Skeletal muscle cell (primary cell): ENCODE measurements at regions not wholly inside any gene's neighbourhood (a gene's known extent, or its start where the extent isn't known, plus 50 kb on each side); places are given as distances from the start of the nearest gene placed in this dataset.
A peak's percentile ranks its signal among the peaks of the same experiment; 100 is the strongest.
"Not testable (repeated sequence)": the region's sequence is repeated elsewhere in the genome, so short reads cannot be mapped to it uniquely, and the experiment has no call there.

Experiments
- DNase-seq: peaks from one replicate; pipeline ENCODE4 v3.0.0-alpha.2; 2010; ENCODE audit warnings: low read depth
- H3K4me3 ChIP-seq: 2 replicates; pipeline ENCODE4 v1.5.1; 2011; ENCODE audit warnings: low read depth, mild to moderate bottlenecking, control low read depth, low read length, moderate library complexity

- no peak for DNase-seq
- no peak overlapping the region for H3K4me3 ChIP-seq
Observed at GRCh38 chr1:103469801-103470200, 55.7 kb upstream of the RNPC3 start.

- no peak overlapping the region for H3K4me3 ChIP-seq
- no peak for DNase-seq
Observed at GRCh38 chr1:103467100-103467499, 58.4 kb upstream of the RNPC3 start.

- H3K4me3 ChIP-seq: no peak overlapping the region
- DNase-seq: peak; percentile 5
Observed at GRCh38 chr1:103461161-103462105, 64.1 kb upstream of the RNPC3 start.

- DNase-seq: no peak
- no peak overlapping the region for H3K4me3 ChIP-seq
Observed at GRCh38 chr1:103460511-103460910, 65.0 kb upstream of the RNPC3 start.

- peak; percentile 41 for DNase-seq
- H3K4me3 ChIP-seq: no peak overlapping the region
Observed at GRCh38 chr1:103459346-103459745, 66.2 kb upstream of the RNPC3 start.

- H3K4me3 ChIP-seq: no peak overlapping the region
- no peak for DNase-seq
Observed at GRCh38 chr1:103457886-103458455, 67.5 kb upstream of the RNPC3 start.

- DNase-seq: no peak
- H3K4me3 ChIP-seq: no peak overlapping the region
Observed at GRCh38 chr1:103448560-103448959, 76.9 kb upstream of the RNPC3 start.

GRCh38 chr1:103447471-103447870 is 78.0 kb upstream of the RNPC3 start:
- DNase-seq: no peak

GRCh38 chr1:103441342-103441741 is 84.2 kb upstream of the RNPC3 start:
- no peak for DNase-seq
- H3K4me3 ChIP-seq: no peak overlapping the region

More at GRCh38 chr1:103447471-103447870, 78.0 kb upstream of the RNPC3 start:
- no peak overlapping the region for H3K4me3 ChIP-seq

GRCh38 chr1:103436568-103437100 is 88.9 kb upstream of the RNPC3 start:
- H3K4me3 ChIP-seq, DNase-seq: not testable (repeated sequence)

GRCh38 chr1:103435443-103435842 is 90.1 kb upstream of the RNPC3 start:
- no peak for DNase-seq
- H3K4me3 ChIP-seq: no peak overlapping the region

GRCh38 chr1:103424650-103425049 is 100.8 kb upstream of the RNPC3 start:
- DNase-seq: no peak
- H3K4me3 ChIP-seq: no peak overlapping the region

GRCh38 chr1:103416681-103417286 is 108.7 kb upstream of the RNPC3 start:
- no peak overlapping the region for H3K4me3 ChIP-seq
- DNase-seq: no peak

- DNase-seq: no peak
- no peak overlapping the region for H3K4me3 ChIP-seq
Observed at GRCh38 chr1:103387898-103388297, 137.6 kb upstream of the RNPC3 start.

GRCh38 chr1:103373991-103374390 is 151.5 kb upstream of the RNPC3 start:
- no peak for DNase-seq
- H3K4me3 ChIP-seq: no peak overlapping the region

GRCh38 chr1:103372866-103373265 is 152.6 kb upstream of the RNPC3 start:
- DNase-seq: no peak
- H3K4me3 ChIP-seq: no peak overlapping the region

- H3K4me3 ChIP-seq: no peak overlapping the region
- peak; percentile 19 for DNase-seq
Observed at GRCh38 chr1:103371234-103371633, 154.3 kb upstream of the RNPC3 start.

- DNase-seq: no peak
- H3K4me3 ChIP-seq: no peak overlapping the region
Observed at GRCh38 chr1:103367186-103367585, 158.3 kb upstream of the RNPC3 start.

GRCh38 chr1:103365860-103366569 is 159.5 kb upstream of the RNPC3 start:
- no peak for DNase-seq

GRCh38 chr1:103363008-103363365 is 162.5 kb upstream of the RNPC3 start:
- no peak for DNase-seq
- no peak overlapping the region for H3K4me3 ChIP-seq

More at GRCh38 chr1:103365860-103366569, 159.5 kb upstream of the RNPC3 start:
- no peak overlapping the region for H3K4me3 ChIP-seq
